Esophagus squamous epithelium (tissue), 5 donors: ENCODE measurements at regions not wholly inside any gene's neighbourhood (a gene's known extent, or its start where the extent isn't known, plus 50 kb on each side); places are given as distances from the start of the nearest gene placed in this dataset.

Experiments
- DNase-seq: peaks from one replicate; lab custom pipeline; 2025; lab: John Stamatoyannopoulos, UW
- H3K27ac ChIP-seq, 4 donors: fragments of 200-600 bp; sonication (generic); one replicate each; pipeline ENCODE4 v1.5.1; 2016 to 2019; ENCODE audit warnings: mild to moderate bottlenecking in 1 of 4
- H3K27me3 ChIP-seq, 4 donors: fragments of 200-600 bp; sonication (generic); 1 replicate in 3 of 4; 2 replicates in 1 of 4; pipeline versions ENCODE4 v1.5.1 to v1.6.0; 2017 to 2021; ENCODE audit warnings: antibody characterized with exemption in 1 of 4
- H3K36me3 ChIP-seq, 3 donors: fragments of 200-600 bp; sonication (generic); one replicate each; pipeline ENCODE4 v1.5.1; 2016 to 2019
- H3K4me1 ChIP-seq, 3 donors: fragments of 200-600 bp; sonication (generic); one replicate each; pipeline ENCODE4 v1.5.1; 2017 to 2019
- H3K4me3 ChIP-seq, 4 donors: fragments of 200-600 bp; sonication (generic); 1 replicate in 3 of 4; 2 replicates in 1 of 4; pipeline ENCODE4 v1.5.1; 2016 to 2019; ENCODE audit warnings: mild to moderate bottlenecking in 2 of 4, moderate library complexity in 1 of 4
- H3K9me3 ChIP-seq, 3 donors: fragments of 200-600 bp; sonication (generic); one replicate each; pipeline ENCODE4 v1.5.1; 2016 to 2019
- POLR2A ChIP-seq, 4 donors: fragments of 450-650 bp; IDR thresholded peaks; one replicate each; pipeline ENCODE4 v1.6.1; 2017; ENCODE audit warnings: antibody characterized with exemption in 4 of 4, mild to moderate bottlenecking in 4 of 4, moderate library complexity in 3 of 4
- WGBS, 2 donors: methylation state at CpG; one replicate each; pipeline ENCODE4 v1.1.5; 2018; 5-methylcytosine and 5-hydroxymethylcytosine counted together
- intact Hi-C: fragments of 100-400 bp; cut with DNase I; formaldehyde crosslinking; loops from one replicate; pipeline ENCODE4 v1.15.0; 2022
- TF ChIP-seq, protein P1 (sequence below), 6 experiments: fragments of 450-650 bp in 4 of 6; fragments of 200-600 bp in 2 of 6; sonication (generic) in 2 of 6; IDR thresholded peaks; one replicate each; pipeline ENCODE4 v1.5.1; 2016 to 2019; ENCODE audit warnings: antibody characterized with exemption in 6 of 6, mild to moderate bottlenecking in 4 of 6, moderate library complexity in 4 of 6
- donor health status: DM: yes; HTN: yes; CAD: no.

DNA sequence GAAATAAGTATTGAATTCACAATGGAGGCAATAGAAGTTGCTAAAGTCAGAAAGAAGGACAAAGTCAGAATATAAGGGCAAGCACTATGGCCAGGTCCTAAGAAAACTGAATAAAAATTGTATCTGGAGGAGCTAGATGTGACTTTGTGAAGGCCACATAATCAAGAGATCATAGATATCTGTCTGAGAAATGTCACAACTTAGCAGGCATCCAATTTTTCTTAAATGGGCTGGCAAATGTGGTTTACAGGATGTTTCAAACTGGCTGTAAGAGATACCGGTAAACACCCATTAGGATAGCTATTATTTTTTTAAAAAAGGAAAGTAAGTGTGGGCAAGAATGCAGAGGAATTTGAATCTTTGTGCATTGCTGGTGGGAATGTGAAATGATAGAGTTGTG lies 303.1 kb upstream of the CHORDC1 start:
- no peaks in the 10 kb centered on the region for H3K36me3 ChIP-seq
- H3K9me3 ChIP-seq, result no peaks in the 10 kb centered on the region
- no peak overlapping the region for H3K4me3 ChIP-seq
- intact Hi-C loops, result no loop called here
- TF ChIP-seq, protein P1, sequence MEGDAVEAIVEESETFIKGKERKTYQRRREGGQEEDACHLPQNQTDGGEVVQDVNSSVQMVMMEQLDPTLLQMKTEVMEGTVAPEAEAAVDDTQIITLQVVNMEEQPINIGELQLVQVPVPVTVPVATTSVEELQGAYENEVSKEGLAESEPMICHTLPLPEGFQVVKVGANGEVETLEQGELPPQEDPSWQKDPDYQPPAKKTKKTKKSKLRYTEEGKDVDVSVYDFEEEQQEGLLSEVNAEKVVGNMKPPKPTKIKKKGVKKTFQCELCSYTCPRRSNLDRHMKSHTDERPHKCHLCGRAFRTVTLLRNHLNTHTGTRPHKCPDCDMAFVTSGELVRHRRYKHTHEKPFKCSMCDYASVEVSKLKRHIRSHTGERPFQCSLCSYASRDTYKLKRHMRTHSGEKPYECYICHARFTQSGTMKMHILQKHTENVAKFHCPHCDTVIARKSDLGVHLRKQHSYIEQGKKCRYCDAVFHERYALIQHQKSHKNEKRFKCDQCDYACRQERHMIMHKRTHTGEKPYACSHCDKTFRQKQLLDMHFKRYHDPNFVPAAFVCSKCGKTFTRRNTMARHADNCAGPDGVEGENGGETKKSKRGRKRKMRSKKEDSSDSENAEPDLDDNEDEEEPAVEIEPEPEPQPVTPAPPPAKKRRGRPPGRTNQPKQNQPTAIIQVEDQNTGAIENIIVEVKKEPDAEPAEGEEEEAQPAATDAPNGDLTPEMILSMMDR (IDR thresholded peaks at IDR 0.05), result no peak
- TF ChIP-seq POLR2A (IDR thresholded peaks at IDR 0.05), result no peak
- no peak overlapping the region for H3K27ac ChIP-seq
- no peaks in the 10 kb centered on the region for H3K4me1 ChIP-seq
- H3K27me3 ChIP-seq, result no peaks in the 10 kb centered on the region
- WGBS, 2 donors, result 88 to 95% methylated on average over 1 of the region's 1 CpG
- DNase-seq, result no peak

- H3K4me3 ChIP-seq, result no peak overlapping the region
- intact Hi-C loops, result no loop called here
- TF ChIP-seq, protein P1 (IDR thresholded peaks at IDR 0.05), result no peak
- no peak overlapping the region for H3K27ac ChIP-seq
- H3K36me3 ChIP-seq, result no peaks in the 10 kb centered on the region
- no peaks in the 10 kb centered on the region for H3K9me3 ChIP-seq
- H3K27me3 ChIP-seq, result no peaks in the 10 kb centered on the region
- no peak for DNase-seq
- H3K4me1 ChIP-seq, result no peaks in the 10 kb centered on the region
Observed at GRCh38 chr11:90512846-90513245, 290.0 kb upstream of the CHORDC1 start.

- DNase-seq, result no peak
- Histone ChIP-seq H3K9me3 (no peaks in the 10 kb centered on the region), H3K27me3 (no peaks in the 10 kb centered on the region), H3K36me3 (no peaks in the 10 kb centered on the region), H3K4me1 (no peaks in the 10 kb centered on the region), H3K4me3 (no peak overlapping the region), H3K27ac (no peak overlapping the region)
- intact Hi-C loops, result no loop called here
- WGBS, 2 donors, result 78 to 81% methylated on average over 5 of the region's 5 CpGs
- no peak for TF ChIP-seq POLR2A (IDR thresholded peaks at IDR 0.05)
- TF ChIP-seq, protein P1 (IDR thresholded peaks at IDR 0.05), result no peak
Observed at GRCh38 chr11:90510839-90511238, 288.0 kb upstream of the CHORDC1 start.

- no peak overlapping the region for H3K27ac ChIP-seq
- no peaks in the 10 kb centered on the region for H3K27me3 ChIP-seq
- no peaks in the 10 kb centered on the region for H3K4me1 ChIP-seq
- no peaks in the 10 kb centered on the region for H3K9me3 ChIP-seq
- no peaks in the 10 kb centered on the region for H3K36me3 ChIP-seq
- 56 to 70% methylated on average over 5 of the region's 5 CpGs for WGBS, 2 donors
- H3K4me3 ChIP-seq, result no peak overlapping the region
- DNase-seq, result no peak
- intact Hi-C loops, result no loop called here
- TF ChIP-seq, protein P1 (IDR thresholded peaks at IDR 0.05), result no peak
- TF ChIP-seq POLR2A (IDR thresholded peaks at IDR 0.05), result no peak
Observed at GRCh38 chr11:90500922-90501568, 278.2 kb upstream of the CHORDC1 start.

- TF ChIP-seq, protein P1 (IDR thresholded peaks at IDR 0.05), result no peak
- no peak for TF ChIP-seq POLR2A (IDR thresholded peaks at IDR 0.05)
- intact Hi-C loops, result no loop called here
- Histone ChIP-seq H3K9me3 (no peaks in the 10 kb centered on the region), H3K4me1 (no peaks in the 10 kb centered on the region), H3K36me3 (no peaks in the 10 kb centered on the region), H3K27me3 (no peaks in the 10 kb centered on the region), H3K27ac (no peak overlapping the region), H3K4me3 (no peak overlapping the region)
- no peak for DNase-seq
- WGBS, 2 donors, result 82 to 100% methylated on average over 1 of the region's 1 CpG
Observed at GRCh38 chr11:90496722-90497121, 273.9 kb upstream of the CHORDC1 start.
